ENCODE measurements at regions not wholly inside any gene's neighbourhood (a gene's known extent, or its start where the extent isn't known, plus 50 kb on each side); places are given as distances from the start of the nearest gene placed in this dataset.

- H3K4me3 ChIP-seq (ENCODE audit: control insufficient read depth in 2 of 3, extremely low read depth in 1 of 3, insufficient read depth in 2 of 3, low read depth in 1 of 3, low read length in 3 of 3), result no peak overlapping the region
- no peak overlapping the region for H2AFZ ChIP-seq (ENCODE audit: control insufficient read depth, low read length)
- H3K79me2 ChIP-seq (ENCODE audit: control insufficient read depth, insufficient read depth, low read length), result no peaks in the 10 kb centered on the region
- FAIRE-seq (no peak), DNase-seq (ENCODE audit: low read depth, low spot score) (no peak)
- no peak overlapping the region for H3K4me2 ChIP-seq (ENCODE audit: control insufficient read depth, extremely low read depth, insufficient read depth, low read depth, low read length)
- no peaks in the 10 kb centered on the region for H3K27me3 ChIP-seq (ENCODE audit: control insufficient read depth, extremely low read depth, insufficient read depth, low read length)
- H3K9ac ChIP-seq (ENCODE audit: control insufficient read depth, extremely low read depth, insufficient read depth, low read length), result no peak overlapping the region
- no peaks in the 10 kb centered on the region for H4K20me1 ChIP-seq (ENCODE audit: control insufficient read depth, extremely low read depth, insufficient read depth, low read length)
- dilution Hi-C loops (cut with MboI; ENCODE audit: extremely low pct_ligation_motif_present, low sequenced_read_pairs), result no loop called here
- H3K27ac ChIP-seq (ENCODE audit: control insufficient read depth, insufficient read depth, low read length), result no peak overlapping the region
- H3K9me1 ChIP-seq (ENCODE audit: control insufficient read depth, extremely low read depth, insufficient read depth, low read length), result no peaks in the 10 kb centered on the region
- H3K36me3 ChIP-seq (ENCODE audit: control insufficient read depth in 2 of 2, extremely low read depth in 1 of 2, insufficient read depth in 2 of 2, low read length in 2 of 2), result no peaks in the 10 kb centered on the region
- TF ChIP-seq CTCF (optimal IDR thresholded peaks at IDR 0.05 in 1 of 3, IDR thresholded peaks at IDR 0.05 in 1 of 3, conservative IDR thresholded peaks at IDR 0.05 in 1 of 3; ENCODE audit: extremely low read depth in 1 of 3, insufficient read depth in 2 of 3, low read length in 3 of 3) (no peak), EZH2 (IDR thresholded peaks at IDR 0.05; ENCODE audit: low read length) (no peak)
- no peaks in the 10 kb centered on the region for H3K4me1 ChIP-seq (ENCODE audit: control insufficient read depth, extremely low read depth, insufficient read depth, low read length)
- H3K9me3 ChIP-seq (ENCODE audit: control insufficient read depth, low read depth, low read length), result no peaks in the 10 kb centered on the region
Measured at GRCh38 chr4:82171531-82172155, 202.1 kb downstream of the HNRNPD start.

GRCh38 chr4:82149750-82150149 lies 224.0 kb downstream of the HNRNPD start:
- DNase-seq (ENCODE audit: low read depth, low spot score), result no peak
- TF ChIP-seq CTCF (optimal IDR thresholded peaks at IDR 0.05 in 1 of 3, IDR thresholded peaks at IDR 0.05 in 1 of 3, conservative IDR thresholded peaks at IDR 0.05 in 1 of 3; ENCODE audit: extremely low read depth in 1 of 3, insufficient read depth in 2 of 3, low read length in 3 of 3) (no peak), EZH2 (IDR thresholded peaks at IDR 0.05; ENCODE audit: low read length) (no peak)

More at GRCh38 chr4:82149750-82150149, 224.0 kb downstream of the HNRNPD start:
- no peak overlapping the region for H2AFZ ChIP-seq (ENCODE audit: control insufficient read depth, low read length)
- no peak overlapping the region for H3K27ac ChIP-seq (ENCODE audit: control insufficient read depth, insufficient read depth, low read length)
- no peak for FAIRE-seq
- H3K9me3 ChIP-seq (ENCODE audit: control insufficient read depth, low read depth, low read length), result no peaks in the 10 kb centered on the region
- no peaks in the 10 kb centered on the region for H3K36me3 ChIP-seq (ENCODE audit: control insufficient read depth in 2 of 2, extremely low read depth in 1 of 2, insufficient read depth in 2 of 2, low read length in 2 of 2)
- no peaks in the 10 kb centered on the region for H3K4me1 ChIP-seq (ENCODE audit: control insufficient read depth, extremely low read depth, insufficient read depth, low read length)
- H3K4me2 ChIP-seq (ENCODE audit: control insufficient read depth, extremely low read depth, insufficient read depth, low read depth, low read length), result no peak overlapping the region
- no peaks in the 10 kb centered on the region for H3K9me1 ChIP-seq (ENCODE audit: control insufficient read depth, extremely low read depth, insufficient read depth, low read length)
- dilution Hi-C loops (cut with MboI; ENCODE audit: extremely low pct_ligation_motif_present, low sequenced_read_pairs), result no loop called here
- H4K20me1 ChIP-seq (ENCODE audit: control insufficient read depth, extremely low read depth, insufficient read depth, low read length), result no peaks in the 10 kb centered on the region
- H3K79me2 ChIP-seq (ENCODE audit: control insufficient read depth, insufficient read depth, low read length), result no peaks in the 10 kb centered on the region
- no peak overlapping the region for H3K4me3 ChIP-seq (ENCODE audit: control insufficient read depth in 2 of 3, extremely low read depth in 1 of 3, insufficient read depth in 2 of 3, low read depth in 1 of 3, low read length in 3 of 3)
- no peak overlapping the region for H3K9ac ChIP-seq (ENCODE audit: control insufficient read depth, extremely low read depth, insufficient read depth, low read length)
- no peaks in the 10 kb centered on the region for H3K27me3 ChIP-seq (ENCODE audit: control insufficient read depth, extremely low read depth, insufficient read depth, low read length)

Measured in keratinocyte (primary cell).